H1 (cell line): ENCODE measurements at regions not wholly inside any gene's neighbourhood (a gene's known extent, or its start where the extent isn't known, plus 50 kb on each side); places are given as distances from the start of the nearest gene placed in this dataset.

Experiments
- ATF2 ChIP-seq: IDR thresholded peaks from 2 replicates; pipeline ENCODE4 v1.6.1; 2012; ENCODE audit warnings: low read length, inconsistent platforms
- MAFK ChIP-seq: IDR thresholded peaks from 2 replicates; pipeline ENCODE4 v1.6.1; 2012; ENCODE audit warnings: low read depth, mild to moderate bottlenecking, improper control_type of control experiment, low read length
- PHF8 ChIP-seq: fragments of 200-600 bp; sonication (generic); conservative IDR thresholded peaks from 2 replicates; pipeline ENCODE4 v1.7.1; 2012; ENCODE audit warnings: low read depth, mild to moderate bottlenecking, inconsistent platforms, low read length, moderate library complexity

DNA sequence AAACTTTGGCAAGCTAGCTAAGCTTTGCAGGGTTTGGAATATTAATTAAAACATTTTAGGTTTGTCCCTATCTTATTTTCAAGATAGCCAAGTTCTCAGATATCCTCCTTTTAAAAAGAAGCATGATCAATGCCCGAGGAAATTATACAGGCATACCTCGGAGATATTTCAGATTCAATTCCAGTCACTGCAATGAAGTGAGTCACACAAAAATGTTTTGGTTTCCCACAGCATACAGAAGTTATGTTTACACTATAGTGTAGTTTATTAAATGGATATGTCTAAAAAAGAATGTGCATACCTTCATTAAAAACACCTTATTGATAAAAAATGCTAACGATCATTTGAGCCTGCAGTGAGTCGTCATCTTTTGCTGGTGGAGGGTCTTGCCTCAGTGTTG is 382.9 kb upstream of the NPVF start (continued):
- no peak for TF ChIP-seq ATF2
- no peak for TF ChIP-seq PHF8
- no peak for TF ChIP-seq MAFK
